Liver (tissue), 3 donors: ENCODE measurements at regions not wholly inside any gene's neighbourhood (a gene's known extent, or its start where the extent isn't known, plus 50 kb on each side); places are given as distances from the start of the nearest gene placed in this dataset.

Source experiments
- CTCF ChIP-seq: fragments of 150-350 bp; IDR thresholded peaks from 2 replicates; pipeline ENCODE4 v1.5.1; 2017; ENCODE audit warnings: improper control_type of control experiment, low read depth, low read length; ENCODE audit not compliant: missing input control
- GABPA ChIP-seq, 2 donors: IDR thresholded peaks in 1 of 2; conservative IDR thresholded peaks in 1 of 2; 2 replicates each; pipeline ENCODE4 v1.6.1; 2016; ENCODE audit warnings: antibody characterized with exemption in 2 of 2, mild to moderate bottlenecking in 1 of 2, moderate library complexity in 1 of 2
- MAX ChIP-seq: IDR thresholded peaks from 2 replicates; pipeline ENCODE4 v1.6.1; 2016; ENCODE audit warnings: antibody characterized with exemption
- NR2F2 ChIP-seq: IDR thresholded peaks from 2 replicates; pipeline ENCODE4 v1.6.1; 2016; ENCODE audit warnings: antibody characterized with exemption
- REST ChIP-seq: IDR thresholded peaks from 2 replicates; pipeline ENCODE4 v1.6.1; 2016; ENCODE audit warnings: antibody characterized with exemption, mild to moderate bottlenecking
- donor health status: healthy.
- donor health status: healthy.

- TF ChIP-seq CTCF, result no peak
- TF ChIP-seq NR2F2, result no peak
- TF ChIP-seq GABPA (IDR thresholded peaks at IDR 0.05 in 1 of 2, conservative IDR thresholded peaks at IDR 0.05 in 1 of 2), result no peak
- no peak for TF ChIP-seq MAX
- no peak for TF ChIP-seq REST
Observed at GRCh38 chr3:40605960-40606359, 81.2 kb downstream of the ZNF621 start.
